MM.1S (cell line): ENCODE measurements at regions not wholly inside any gene's neighbourhood (a gene's known extent, or its start where the extent isn't known, plus 50 kb on each side); places are given as distances from the start of the nearest gene placed in this dataset.

Experiments used
- EZH2 ChIP-seq: fragments of 300-600 bp; sonication (generic); optimal IDR thresholded peaks from 2 replicates; pipeline ENCODE3; 2017; ENCODE audit warnings: low read depth, mild to moderate bottlenecking, antibody characterized with exemption, low read length, mixed read lengths
- EZH2phosphoT487 ChIP-seq: fragments of 300-600 bp; sonication (generic); IDR thresholded peaks from 2 replicates; pipeline ENCODE4 v1.6.1; 2018; ENCODE audit warnings: antibody characterized with exemption, low read length
- TF ChIP-seq, protein P1 (sequence below): fragments of 300-600 bp; sonication (generic); IDR thresholded peaks from 2 replicates; pipeline ENCODE4 v1.5.1; 2016; ENCODE audit warnings: antibody characterized with exemption, low read length, mixed read lengths

- TF ChIP-seq EZH2: no peak
- TF ChIP-seq, protein P1, sequence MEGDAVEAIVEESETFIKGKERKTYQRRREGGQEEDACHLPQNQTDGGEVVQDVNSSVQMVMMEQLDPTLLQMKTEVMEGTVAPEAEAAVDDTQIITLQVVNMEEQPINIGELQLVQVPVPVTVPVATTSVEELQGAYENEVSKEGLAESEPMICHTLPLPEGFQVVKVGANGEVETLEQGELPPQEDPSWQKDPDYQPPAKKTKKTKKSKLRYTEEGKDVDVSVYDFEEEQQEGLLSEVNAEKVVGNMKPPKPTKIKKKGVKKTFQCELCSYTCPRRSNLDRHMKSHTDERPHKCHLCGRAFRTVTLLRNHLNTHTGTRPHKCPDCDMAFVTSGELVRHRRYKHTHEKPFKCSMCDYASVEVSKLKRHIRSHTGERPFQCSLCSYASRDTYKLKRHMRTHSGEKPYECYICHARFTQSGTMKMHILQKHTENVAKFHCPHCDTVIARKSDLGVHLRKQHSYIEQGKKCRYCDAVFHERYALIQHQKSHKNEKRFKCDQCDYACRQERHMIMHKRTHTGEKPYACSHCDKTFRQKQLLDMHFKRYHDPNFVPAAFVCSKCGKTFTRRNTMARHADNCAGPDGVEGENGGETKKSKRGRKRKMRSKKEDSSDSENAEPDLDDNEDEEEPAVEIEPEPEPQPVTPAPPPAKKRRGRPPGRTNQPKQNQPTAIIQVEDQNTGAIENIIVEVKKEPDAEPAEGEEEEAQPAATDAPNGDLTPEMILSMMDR: no peak
- no peak for TF ChIP-seq EZH2phosphoT487
These were observed 473.9 kb upstream of the SYT4 start for GRCh38 chr18:43751203-43751602.
